Left renal cortex interstitium (tissue), 4 donors: ENCODE measurements at regions not wholly inside any gene's neighbourhood (a gene's known extent, or its start where the extent isn't known, plus 50 kb on each side); places are given as distances from the start of the nearest gene placed in this dataset.
"Not testable (repeated sequence)": the region's sequence is repeated elsewhere in the genome, so short reads cannot be mapped to it uniquely, and the experiment has no call there.

Source experiments
- DNase-seq, 4 donors: peaks; one replicate each; pipeline ENCODE4 v3.0.0-alpha.2; 2013; ENCODE audit warnings: low read depth in 4 of 4, low spot score in 2 of 4, missing footprints in 1 of 4

GRCh38 chr2:118577202-118577601, 270.2 kb downstream of the EN1 start:
- DNase-seq = no peak

GRCh38 chr2:118576109-118576855, 271.2 kb downstream of the EN1 start:
- no peak for DNase-seq

- DNase-seq = not testable (repeated sequence)
Observed at GRCh38 chr2:118572380-118572779, 275.1 kb downstream of the EN1 start.

- DNase-seq = no peak
Observed at GRCh38 chr2:118569876-118570535, 277.4 kb downstream of the EN1 start.

GRCh38 chr2:118568700-118569099, 278.7 kb downstream of the EN1 start:
- no peak for DNase-seq

GRCh38 chr2:118565786-118566540, 281.5 kb downstream of the EN1 start:
- no peak for DNase-seq

GRCh38 chr2:118565301-118565700, 282.1 kb downstream of the EN1 start:
- no peak for DNase-seq

GRCh38 chr2:118562144-118562543, 285.3 kb downstream of the EN1 start:
- no peak for DNase-seq

GRCh38 chr2:118558846-118559245, 288.6 kb downstream of the EN1 start:
- DNase-seq = no peak

GRCh38 chr2:118557791-118558190, 289.7 kb downstream of the EN1 start:
- DNase-seq = no peak

- no peak for DNase-seq
Observed at GRCh38 chr2:118557016-118557415, 290.4 kb downstream of the EN1 start.

GRCh38 chr2:118554616-118555015, 292.8 kb downstream of the EN1 start:
- no peak for DNase-seq

- no peak for DNase-seq
Observed at GRCh38 chr2:118549503-118549902, 297.9 kb downstream of the EN1 start.

- no peak for DNase-seq
Observed at GRCh38 chr2:118548880-118549488, 298.5 kb downstream of the EN1 start.

- no peak for DNase-seq
Observed at GRCh38 chr2:118539290-118539689, 308.2 kb downstream of the EN1 start.

- no peak for DNase-seq
Observed at GRCh38 chr2:118536306-118536705, 311.1 kb downstream of the EN1 start.

- DNase-seq = no peak
Observed at GRCh38 chr2:118535818-118536212, 311.6 kb downstream of the EN1 start.

GRCh38 chr2:118535171-118535817, 312.2 kb downstream of the EN1 start:
- DNase-seq = no peak

GRCh38 chr2:118530976-118531375, 316.5 kb downstream of the EN1 start:
- DNase-seq = no peak

- DNase-seq = no peak
Observed at GRCh38 chr2:118529908-118530599, 317.4 kb downstream of the EN1 start.
